GM06990 (cell line): ENCODE measurements at regions not wholly inside any gene's neighbourhood (a gene's known extent, or its start where the extent isn't known, plus 50 kb on each side); places are given as distances from the start of the nearest gene placed in this dataset.

Experiments used
- DNase-seq: peaks from one replicate; pipeline ENCODE4 v3.0.0-alpha.2; 2011; ENCODE audit not compliant: insufficient read length; ENCODE audit errors: extremely low read depth
- H3K27me3 ChIP-seq: replicated peaks from 2 replicates; pipeline ENCODE4 v1.6.0; 2011; ENCODE audit warnings: low read length; ENCODE audit not compliant: control insufficient read depth, insufficient read depth
- H3K36me3 ChIP-seq: 2 replicates; pipeline ENCODE4 v1.5.1; 2011; ENCODE audit warnings: low read length; ENCODE audit not compliant: control insufficient read depth, insufficient read depth
- H3K4me3 ChIP-seq: replicated peaks from 2 replicates; pipeline ENCODE4 v1.5.1; 2011; ENCODE audit warnings: low read depth, mild to moderate bottlenecking, control low read depth, low read length
- CTCF ChIP-seq: IDR thresholded peaks from 2 replicates; pipeline ENCODE4 v1.5.1; 2011; ENCODE audit warnings: low read length, control low read depth, mild to moderate bottlenecking, inconsistent platforms; ENCODE audit not compliant: insufficient read depth, poor library complexity, severe bottlenecking

GRCh38 chr13:109947006-109947405 lies 160.6 kb upstream of the IRS2 start:
- no peak overlapping the region for H3K4me3 ChIP-seq
- no peak for DNase-seq
- no peak for TF ChIP-seq CTCF
- no peaks in the 10 kb centered on the region for H3K27me3 ChIP-seq
- no peaks in the 10 kb centered on the region for H3K36me3 ChIP-seq

GRCh38 chr13:109945206-109945960 lies 159.0 kb upstream of the IRS2 start:
- no peak for DNase-seq
- TF ChIP-seq CTCF, result no peak
- Histone ChIP-seq H3K4me3 (no peak overlapping the region), H3K27me3 (no peaks in the 10 kb centered on the region), H3K36me3 (no peaks in the 10 kb centered on the region)

DNA sequence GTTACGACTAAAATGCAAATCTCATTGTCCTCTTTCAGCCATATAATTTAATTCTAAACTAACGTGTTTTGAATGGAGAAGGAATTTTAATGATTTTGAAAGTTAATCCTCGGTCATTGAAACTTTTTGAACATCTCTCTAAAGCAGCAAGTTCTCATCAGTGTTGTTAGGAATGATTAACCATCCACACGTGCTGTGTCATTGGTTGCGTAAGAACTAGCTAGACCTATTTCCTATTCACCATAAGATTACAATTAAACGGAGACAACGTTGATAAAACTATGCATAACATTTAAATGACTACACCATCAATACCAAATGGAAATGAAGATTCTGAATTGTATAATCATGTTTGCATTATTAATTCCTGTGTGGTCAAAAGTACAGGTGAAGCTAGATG lies 155.6 kb upstream of the IRS2 start:
- no peak overlapping the region for H3K4me3 ChIP-seq
- DNase-seq, result no peak
- no peak for TF ChIP-seq CTCF
- no peaks in the 10 kb centered on the region for H3K36me3 ChIP-seq
- no peaks in the 10 kb centered on the region for H3K27me3 ChIP-seq

DNA sequence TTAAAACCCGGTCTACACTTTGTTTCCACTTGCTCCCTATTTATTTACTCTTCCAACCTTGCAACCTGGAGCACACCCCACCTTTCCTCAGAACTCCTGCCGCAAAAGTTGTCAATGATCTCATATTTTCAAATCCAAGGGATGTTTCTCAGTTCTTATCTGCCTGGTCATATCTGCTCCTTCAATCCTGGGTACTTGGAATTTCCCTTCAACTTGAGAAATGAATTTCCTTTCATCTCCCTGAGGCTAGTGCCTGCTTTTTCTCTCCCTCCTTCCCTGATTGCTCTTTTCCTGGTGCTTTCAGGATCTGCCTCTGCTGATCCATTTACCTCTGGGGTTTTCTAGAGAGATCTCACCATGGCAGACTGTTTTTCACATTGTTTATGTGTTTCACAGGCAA lies 154.8 kb upstream of the IRS2 start:
- DNase-seq, result no peak
- Histone ChIP-seq H3K36me3 (no peaks in the 10 kb centered on the region), H3K4me3 (no peak overlapping the region), H3K27me3 (no peaks in the 10 kb centered on the region)
- no peak for TF ChIP-seq CTCF

DNA sequence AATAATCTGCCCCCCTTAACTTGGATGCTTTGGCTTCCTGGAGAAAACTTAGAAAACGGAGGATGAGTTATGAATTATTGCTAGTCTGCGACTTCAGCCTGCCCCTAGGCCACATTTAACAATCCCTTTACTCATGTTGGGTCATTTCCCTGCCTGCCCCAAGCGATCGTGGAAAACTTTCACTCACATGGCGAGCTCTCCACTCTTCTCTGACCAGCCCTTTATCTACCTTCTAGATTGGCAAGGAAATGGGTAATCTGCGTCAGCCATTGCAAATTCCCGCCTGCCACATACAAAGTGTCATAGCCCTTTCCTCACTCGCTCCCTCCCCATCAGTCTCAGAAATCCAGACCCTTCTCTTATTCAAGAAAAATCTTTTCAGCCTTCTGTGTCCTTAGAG lies 154.3 kb upstream of the IRS2 start:
- TF ChIP-seq CTCF, result no peak
- no peaks in the 10 kb centered on the region for H3K27me3 ChIP-seq
- no peak for DNase-seq
- H3K36me3 ChIP-seq, result no peaks in the 10 kb centered on the region
- no peak overlapping the region for H3K4me3 ChIP-seq

DNA sequence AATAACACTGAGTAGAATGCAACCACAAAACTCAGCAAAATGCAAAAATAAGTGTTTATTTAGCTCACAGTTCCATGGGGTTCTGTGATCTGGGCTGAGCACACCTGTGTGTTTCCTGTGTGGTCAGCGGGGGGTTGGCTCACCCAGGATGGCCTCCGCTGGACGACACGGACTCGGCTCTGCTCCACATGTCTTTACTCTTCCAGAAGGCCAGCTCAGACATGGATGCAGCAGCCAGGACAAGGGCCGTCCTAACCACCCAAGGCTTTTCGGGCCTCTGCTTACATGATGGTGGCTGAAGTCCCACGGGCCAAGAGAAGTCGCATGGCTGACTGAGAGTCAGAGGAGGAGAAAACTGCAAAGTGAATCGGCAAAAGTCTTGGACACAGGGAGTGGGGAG lies 153.5 kb upstream of the IRS2 start:
- no peak for TF ChIP-seq CTCF
- H3K27me3 ChIP-seq, result no peaks in the 10 kb centered on the region
- H3K36me3 ChIP-seq, result no peaks in the 10 kb centered on the region

More for the DNA sequence above, 153.5 kb upstream of the IRS2 start:
- H3K4me3 ChIP-seq, result no peak overlapping the region
- no peak for DNase-seq
